ENCODE measurements at regions not wholly inside any gene's neighbourhood (a gene's known extent, or its start where the extent isn't known, plus 50 kb on each side); places are given as distances from the start of the nearest gene placed in this dataset.

DNA sequence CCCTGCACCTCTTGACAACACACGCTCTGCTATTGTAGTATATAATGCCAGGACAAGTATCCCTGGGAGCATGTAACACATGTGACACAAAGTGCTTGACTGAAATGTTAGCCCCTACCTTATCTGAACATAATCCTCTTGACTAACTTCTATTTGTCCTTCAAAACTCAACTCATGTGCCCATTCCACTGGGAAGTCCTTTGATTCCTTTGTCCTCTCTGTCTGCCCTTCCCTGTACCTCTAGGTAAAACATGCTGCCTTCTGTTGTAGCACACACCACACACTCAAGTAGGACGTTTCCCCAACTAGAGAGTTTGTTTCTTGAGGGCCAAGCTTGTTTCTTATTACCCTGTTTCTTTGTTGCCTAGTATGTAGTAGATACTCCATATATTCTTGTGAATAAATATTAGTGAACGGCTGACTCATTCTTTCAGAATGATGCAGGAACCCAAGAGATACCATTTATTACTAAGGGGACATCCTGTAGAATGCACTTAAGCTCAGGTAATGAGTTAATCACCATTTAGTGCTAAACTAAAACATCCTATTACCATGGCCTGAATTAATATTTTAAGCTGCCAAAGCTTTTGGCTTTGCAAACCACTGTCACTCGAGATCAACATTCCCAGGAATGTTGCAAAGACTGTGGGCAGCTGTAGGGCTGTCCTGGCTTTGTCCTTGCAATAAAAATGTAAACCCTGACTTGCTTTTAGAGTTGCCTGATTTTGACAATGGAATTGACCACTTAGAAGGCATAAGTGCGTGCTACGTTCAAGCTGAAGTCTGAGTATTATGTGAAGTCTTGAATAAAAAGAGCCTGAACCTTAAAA is 313.4 kb downstream of the COG6 start:
- no peak for TF ChIP-seq POLR2A (IDR thresholded peaks at IDR 0.05)
- TF ChIP-seq, protein P1, sequence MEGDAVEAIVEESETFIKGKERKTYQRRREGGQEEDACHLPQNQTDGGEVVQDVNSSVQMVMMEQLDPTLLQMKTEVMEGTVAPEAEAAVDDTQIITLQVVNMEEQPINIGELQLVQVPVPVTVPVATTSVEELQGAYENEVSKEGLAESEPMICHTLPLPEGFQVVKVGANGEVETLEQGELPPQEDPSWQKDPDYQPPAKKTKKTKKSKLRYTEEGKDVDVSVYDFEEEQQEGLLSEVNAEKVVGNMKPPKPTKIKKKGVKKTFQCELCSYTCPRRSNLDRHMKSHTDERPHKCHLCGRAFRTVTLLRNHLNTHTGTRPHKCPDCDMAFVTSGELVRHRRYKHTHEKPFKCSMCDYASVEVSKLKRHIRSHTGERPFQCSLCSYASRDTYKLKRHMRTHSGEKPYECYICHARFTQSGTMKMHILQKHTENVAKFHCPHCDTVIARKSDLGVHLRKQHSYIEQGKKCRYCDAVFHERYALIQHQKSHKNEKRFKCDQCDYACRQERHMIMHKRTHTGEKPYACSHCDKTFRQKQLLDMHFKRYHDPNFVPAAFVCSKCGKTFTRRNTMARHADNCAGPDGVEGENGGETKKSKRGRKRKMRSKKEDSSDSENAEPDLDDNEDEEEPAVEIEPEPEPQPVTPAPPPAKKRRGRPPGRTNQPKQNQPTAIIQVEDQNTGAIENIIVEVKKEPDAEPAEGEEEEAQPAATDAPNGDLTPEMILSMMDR (IDR thresholded peaks at IDR 0.05), result no peak
- TF ChIP-seq POLR2AphosphoS5 (IDR thresholded peaks at IDR 0.05), result no peak

Measured in breast epithelium (tissue), 3 donors.